SK-N-SH (cell line): ENCODE measurements at regions not wholly inside any gene's neighbourhood (a gene's known extent, or its start where the extent isn't known, plus 50 kb on each side); places are given as distances from the start of the nearest gene placed in this dataset.

Source experiments
- CTCF ChIA-PET: fragments of 300-600, 350-600 bp; formaldehyde crosslinking; extraction: SDS; loops from one replicate; lab custom pipeline; 2021; lab: Yijun Ruan, JAX
- POLR2A ChIA-PET: fragments of 350-600 bp; sonication (Branson Sonifier 250); formaldehyde crosslinking; extraction: SDS; loops from one replicate; lab custom pipeline; 2020; ENCODE audit warnings: antibody characterized with exemption, inconsistent platforms; lab: Yijun Ruan, JAX
- DNase-seq: peaks from one replicate; pipeline ENCODE4 v3.0.0; 2012
- H2AFZ ChIP-seq: fragments of 200-600 bp; sonication (generic); 2 replicates; pipeline ENCODE4 v1.8.1; 2016; ENCODE audit warnings: antibody characterized with exemption, mild to moderate bottlenecking, low read depth
- H3F3A ChIP-seq: fragments of 200-600 bp; sonication (generic); replicated peaks from 2 replicates; pipeline ENCODE3; 2016; ENCODE audit warnings: antibody characterized with exemption, mild to moderate bottlenecking; ENCODE audit not compliant: insufficient read depth
- H3K27ac ChIP-seq, 2 experiments: fragments of 200-500 bp in 1 of 2; fragments of 200-600 bp in 1 of 2; sonication (Bioruptor generic) in 1 of 2; sonication (generic), shearing (Covaris generic) in 1 of 2; 2 replicates each; pipeline versions ENCODE4 v1.5.1 to v1.6.1; 2014 to 2016; ENCODE audit warnings: low read depth in 2 of 2, inconsistent platforms in 1 of 2, low read length in 1 of 2, mild to moderate bottlenecking in 1 of 2, mixed read lengths in 1 of 2
- H3K27me3 ChIP-seq: fragments of 200-600 bp; sonication (generic), shearing (Covaris generic); 2 replicates; pipeline ENCODE4 v1.6.1; 2016; ENCODE audit warnings: mixed run types; ENCODE audit not compliant: insufficient read depth
- H3K36me3 ChIP-seq, 2 experiments: fragments of 200-500 bp in 1 of 2; fragments of 200-600 bp in 1 of 2; sonication (Bioruptor generic) in 1 of 2; sonication (generic) in 1 of 2; replicated peaks in 1 of 2; 2 replicates each; pipeline versions ENCODE3 to v1.5.1; 2014 to 2016; ENCODE audit warnings: low read length in 1 of 2, mild to moderate bottlenecking in 1 of 2; ENCODE audit not compliant: insufficient read depth in 2 of 2, control insufficient read depth in 1 of 2
- H3K4me1 ChIP-seq, 2 experiments: fragments of 200-500 bp in 1 of 2; fragments of 200-600 bp in 1 of 2; sonication (Bioruptor generic) in 1 of 2; sonication (generic), shearing (Covaris generic) in 1 of 2; 2 replicates each; pipeline versions ENCODE4 v1.5.1 to v1.6.1; 2014 to 2016; ENCODE audit warnings: low read depth in 1 of 2, low read length in 1 of 2, mixed run types in 1 of 2; ENCODE audit not compliant: insufficient read depth in 2 of 2, control insufficient read depth in 1 of 2
- H3K4me2 ChIP-seq: fragments of 200-600 bp; sonication (generic), shearing (Covaris generic); 2 replicates; pipeline ENCODE4 v1.6.1; 2017; ENCODE audit warnings: mixed run types
- H3K4me3 ChIP-seq, 2 experiments: fragments of 200-500 bp in 1 of 2; fragments of 200-600 bp in 1 of 2; sonication (Bioruptor generic) in 1 of 2; sonication (generic), shearing (Covaris generic) in 1 of 2; 2 replicates each; pipeline versions ENCODE4 v1.5.1 to v1.8.1; 2014 to 2016; ENCODE audit warnings: low read depth in 2 of 2, inconsistent platforms in 1 of 2, low read length in 1 of 2, mild to moderate bottlenecking in 1 of 2, mixed read lengths in 1 of 2, moderate library complexity in 1 of 2
- H3K79me2 ChIP-seq: fragments of 200-600 bp; sonication (generic); 2 replicates; pipeline ENCODE4 v1.8.1; 2017; ENCODE audit warnings: mild to moderate bottlenecking; ENCODE audit not compliant: insufficient read depth
- H3K9ac ChIP-seq: fragments of 200-600 bp; sonication (generic); 2 replicates; pipeline ENCODE4 v1.6.1; 2017; ENCODE audit warnings: mixed run types
- H3K9me2 ChIP-seq: fragments of 200-600 bp; sonication (generic); 2 replicates; pipeline ENCODE4 v1.6.1; 2017; ENCODE audit warnings: mixed run types
- H3K9me3 ChIP-seq: fragments of 200-600 bp; sonication (generic); 2 replicates; pipeline ENCODE4 v1.6.1; 2017; ENCODE audit warnings: mixed run types, mild to moderate bottlenecking, moderate library complexity
- H4K20me1 ChIP-seq: fragments of 200-600 bp; sonication (generic); 2 replicates; pipeline ENCODE4 v1.6.1; 2017; ENCODE audit warnings: mild to moderate bottlenecking, mixed run types; ENCODE audit not compliant: insufficient read depth
- EZH2phosphoT487 ChIP-seq: fragments of 200-600 bp; sonication (generic); IDR thresholded peaks from 2 replicates; pipeline ENCODE4 v1.6.1; 2017; ENCODE audit warnings: low read depth, mixed run types, mild to moderate bottlenecking, antibody characterized with exemption, moderate library complexity, borderline replicate concordance
- FOXM1 ChIP-seq: IDR thresholded peaks from 2 replicates; pipeline ENCODE4 v1.4.0; 2012; ENCODE audit warnings: low read depth, mild to moderate bottlenecking
- MEF2A ChIP-seq: IDR thresholded peaks from 2 replicates; pipeline ENCODE4 v1.4.0; 2012; ENCODE audit warnings: low read depth, borderline replicate concordance
- MXI1 ChIP-seq: IDR thresholded peaks from 2 replicates; pipeline ENCODE4 v1.6.1; 2012; ENCODE audit warnings: mild to moderate bottlenecking, low read depth, low read length, improper control_type of control experiment
- RAD21 ChIP-seq: IDR thresholded peaks from 2 replicates; pipeline ENCODE4 v1.6.1; 2012; ENCODE audit warnings: mild to moderate bottlenecking, low read length
- TF ChIP-seq, protein P1 (sequence below): fragments of 200-600 bp; sonication (generic); IDR thresholded peaks from 2 replicates; pipeline ENCODE4 v1.6.1; 2017; ENCODE audit warnings: antibody characterized with exemption, mild to moderate bottlenecking, moderate library complexity
- TF ChIP-seq, protein P2 (sequence below): IDR thresholded peaks from 2 replicates; pipeline ENCODE4 v1.6.1; 2012; ENCODE audit warnings: mild to moderate bottlenecking, low read depth, low read length, moderate library complexity
- TF ChIP-seq, protein P3 (sequence below): IDR thresholded peaks from 2 replicates; pipeline ENCODE4; 2012
- TF ChIP-seq, protein P4 (sequence below): fragments of 150-350 bp; IDR thresholded peaks from 2 replicates; pipeline ENCODE4 v1.6.1; 2016; ENCODE audit warnings: mild to moderate bottlenecking, low read depth, low read length

DNA sequence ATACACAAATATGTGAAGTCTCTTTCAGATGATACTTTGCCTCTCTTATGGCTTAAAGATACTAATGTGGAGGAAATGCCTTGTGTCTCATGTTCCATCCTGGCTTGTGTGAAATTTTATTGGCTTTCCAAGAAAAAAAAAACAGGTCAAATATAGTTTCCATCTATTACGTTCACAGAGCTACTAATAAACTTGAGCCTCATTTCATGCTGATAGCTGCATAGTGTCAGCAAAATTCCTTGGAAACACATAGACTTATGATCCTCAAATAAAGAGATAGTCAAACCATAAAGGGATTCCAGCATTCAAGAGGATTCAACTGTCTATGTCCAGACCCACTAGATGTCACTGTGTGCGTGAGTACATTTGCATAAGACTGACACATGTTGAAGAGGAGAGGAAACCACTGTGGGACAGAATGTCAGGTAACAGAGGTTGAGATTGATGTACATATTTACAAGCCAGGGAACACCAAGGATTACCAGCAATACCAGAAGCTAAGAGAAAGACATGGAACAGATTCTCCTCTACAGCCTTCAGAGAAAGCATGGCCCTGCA lies 266.6 kb downstream of the COL12A1 start (continued):
- TF ChIP-seq, protein P1, sequence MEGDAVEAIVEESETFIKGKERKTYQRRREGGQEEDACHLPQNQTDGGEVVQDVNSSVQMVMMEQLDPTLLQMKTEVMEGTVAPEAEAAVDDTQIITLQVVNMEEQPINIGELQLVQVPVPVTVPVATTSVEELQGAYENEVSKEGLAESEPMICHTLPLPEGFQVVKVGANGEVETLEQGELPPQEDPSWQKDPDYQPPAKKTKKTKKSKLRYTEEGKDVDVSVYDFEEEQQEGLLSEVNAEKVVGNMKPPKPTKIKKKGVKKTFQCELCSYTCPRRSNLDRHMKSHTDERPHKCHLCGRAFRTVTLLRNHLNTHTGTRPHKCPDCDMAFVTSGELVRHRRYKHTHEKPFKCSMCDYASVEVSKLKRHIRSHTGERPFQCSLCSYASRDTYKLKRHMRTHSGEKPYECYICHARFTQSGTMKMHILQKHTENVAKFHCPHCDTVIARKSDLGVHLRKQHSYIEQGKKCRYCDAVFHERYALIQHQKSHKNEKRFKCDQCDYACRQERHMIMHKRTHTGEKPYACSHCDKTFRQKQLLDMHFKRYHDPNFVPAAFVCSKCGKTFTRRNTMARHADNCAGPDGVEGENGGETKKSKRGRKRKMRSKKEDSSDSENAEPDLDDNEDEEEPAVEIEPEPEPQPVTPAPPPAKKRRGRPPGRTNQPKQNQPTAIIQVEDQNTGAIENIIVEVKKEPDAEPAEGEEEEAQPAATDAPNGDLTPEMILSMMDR: no peak
- TF ChIP-seq, protein P2, sequence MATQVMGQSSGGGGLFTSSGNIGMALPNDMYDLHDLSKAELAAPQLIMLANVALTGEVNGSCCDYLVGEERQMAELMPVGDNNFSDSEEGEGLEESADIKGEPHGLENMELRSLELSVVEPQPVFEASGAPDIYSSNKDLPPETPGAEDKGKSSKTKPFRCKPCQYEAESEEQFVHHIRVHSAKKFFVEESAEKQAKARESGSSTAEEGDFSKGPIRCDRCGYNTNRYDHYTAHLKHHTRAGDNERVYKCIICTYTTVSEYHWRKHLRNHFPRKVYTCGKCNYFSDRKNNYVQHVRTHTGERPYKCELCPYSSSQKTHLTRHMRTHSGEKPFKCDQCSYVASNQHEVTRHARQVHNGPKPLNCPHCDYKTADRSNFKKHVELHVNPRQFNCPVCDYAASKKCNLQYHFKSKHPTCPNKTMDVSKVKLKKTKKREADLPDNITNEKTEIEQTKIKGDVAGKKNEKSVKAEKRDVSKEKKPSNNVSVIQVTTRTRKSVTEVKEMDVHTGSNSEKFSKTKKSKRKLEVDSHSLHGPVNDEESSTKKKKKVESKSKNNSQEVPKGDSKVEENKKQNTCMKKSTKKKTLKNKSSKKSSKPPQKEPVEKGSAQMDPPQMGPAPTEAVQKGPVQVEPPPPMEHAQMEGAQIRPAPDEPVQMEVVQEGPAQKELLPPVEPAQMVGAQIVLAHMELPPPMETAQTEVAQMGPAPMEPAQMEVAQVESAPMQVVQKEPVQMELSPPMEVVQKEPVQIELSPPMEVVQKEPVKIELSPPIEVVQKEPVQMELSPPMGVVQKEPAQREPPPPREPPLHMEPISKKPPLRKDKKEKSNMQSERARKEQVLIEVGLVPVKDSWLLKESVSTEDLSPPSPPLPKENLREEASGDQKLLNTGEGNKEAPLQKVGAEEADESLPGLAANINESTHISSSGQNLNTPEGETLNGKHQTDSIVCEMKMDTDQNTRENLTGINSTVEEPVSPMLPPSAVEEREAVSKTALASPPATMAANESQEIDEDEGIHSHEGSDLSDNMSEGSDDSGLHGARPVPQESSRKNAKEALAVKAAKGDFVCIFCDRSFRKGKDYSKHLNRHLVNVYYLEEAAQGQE: no peak
- TF ChIP-seq MEF2A: no peak

DNA sequence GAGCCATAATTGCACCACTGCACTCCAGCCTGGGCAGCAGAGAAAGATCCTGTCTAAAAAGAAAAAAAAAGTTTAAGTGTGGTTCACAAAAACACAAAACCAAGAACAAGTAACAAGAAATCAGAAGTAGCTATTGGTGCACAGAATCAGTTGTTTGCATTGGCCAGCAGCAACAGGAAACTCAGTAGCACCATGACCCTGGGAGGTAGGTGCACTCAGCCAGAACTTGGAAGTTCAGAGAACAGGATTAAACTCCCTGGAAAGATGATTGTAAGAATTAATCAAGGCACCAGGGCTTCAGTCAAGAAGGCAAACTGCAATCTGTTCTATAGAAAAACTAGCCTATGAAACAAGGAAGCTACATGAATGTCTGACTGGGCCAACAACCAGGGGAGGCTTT lies 267.9 kb downstream of the COL12A1 start:
- Histone ChIP-seq H2AFZ (no peak overlapping the region), H3K4me1 (no peaks in the 10 kb centered on the region), H3K4me3 (no peak overlapping the region), H3K79me2 (no peaks in the 10 kb centered on the region), H3K27ac (no peak overlapping the region), H4K20me1 (no peaks in the 10 kb centered on the region), H3K4me2 (no peak overlapping the region), H3K36me3 (no peaks in the 10 kb centered on the region), H3K9me3 (no peaks in the 10 kb centered on the region), H3F3A (no peaks in the 10 kb centered on the region), H3K27me3 (no peaks in the 10 kb centered on the region), H3K9ac (no peak overlapping the region), H3K9me2 (no peaks in the 10 kb centered on the region)
- DNase-seq: no peak
- TF ChIP-seq, protein P3, sequence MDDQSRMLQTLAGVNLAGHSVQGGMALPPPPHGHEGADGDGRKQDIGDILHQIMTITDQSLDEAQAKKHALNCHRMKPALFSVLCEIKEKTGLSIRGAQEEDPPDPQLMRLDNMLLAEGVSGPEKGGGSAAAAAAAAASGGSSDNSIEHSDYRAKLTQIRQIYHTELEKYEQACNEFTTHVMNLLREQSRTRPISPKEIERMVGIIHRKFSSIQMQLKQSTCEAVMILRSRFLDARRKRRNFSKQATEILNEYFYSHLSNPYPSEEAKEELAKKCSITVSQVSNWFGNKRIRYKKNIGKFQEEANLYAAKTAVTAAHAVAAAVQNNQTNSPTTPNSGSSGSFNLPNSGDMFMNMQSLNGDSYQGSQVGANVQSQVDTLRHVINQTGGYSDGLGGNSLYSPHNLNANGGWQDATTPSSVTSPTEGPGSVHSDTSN: no peak
- TF ChIP-seq FOXM1 (no peak), RAD21 (no peak), EZH2phosphoT487 (no peak), MXI1 (no peak)
- TF ChIP-seq, protein P4, sequence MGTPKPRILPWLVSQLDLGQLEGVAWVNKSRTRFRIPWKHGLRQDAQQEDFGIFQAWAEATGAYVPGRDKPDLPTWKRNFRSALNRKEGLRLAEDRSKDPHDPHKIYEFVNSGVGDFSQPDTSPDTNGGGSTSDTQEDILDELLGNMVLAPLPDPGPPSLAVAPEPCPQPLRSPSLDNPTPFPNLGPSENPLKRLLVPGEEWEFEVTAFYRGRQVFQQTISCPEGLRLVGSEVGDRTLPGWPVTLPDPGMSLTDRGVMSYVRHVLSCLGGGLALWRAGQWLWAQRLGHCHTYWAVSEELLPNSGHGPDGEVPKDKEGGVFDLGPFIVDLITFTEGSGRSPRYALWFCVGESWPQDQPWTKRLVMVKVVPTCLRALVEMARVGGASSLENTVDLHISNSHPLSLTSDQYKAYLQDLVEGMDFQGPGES: no peak
- ChIA-PET POLR2A (no interaction called here), CTCF (no interaction called here)
